Ammon's horn (tissue), 1 donor: ENCODE measurements at regions not wholly inside any gene's neighbourhood (a gene's known extent, or its start where the extent isn't known, plus 50 kb on each side); places are given as distances from the start of the nearest gene placed in this dataset.
"Not testable (repeated sequence)": the region's sequence is repeated elsewhere in the genome, so short reads cannot be mapped to it uniquely, and the experiment has no call there.

ENCODE experiments used
- DNase-seq: peaks from one replicate; pipeline ENCODE4 v3.0.0-alpha.2; 2016; ENCODE audit warnings: low spot score

GRCh38 chr13:111501596-111502535, 181.4 kb downstream of the TEX29 start:
- not testable (repeated sequence) for DNase-seq

- DNase-seq, result no peak
Observed at GRCh38 chr13:111502957-111503356, 182.5 kb downstream of the TEX29 start.

- DNase-seq, result no peak
Observed at GRCh38 chr13:111503376-111503775, 182.9 kb downstream of the TEX29 start.

- peak; percentile 69 for DNase-seq
Observed at GRCh38 chr13:111503905-111504695, 183.7 kb downstream of the TEX29 start.

GRCh38 chr13:111505175-111505777, 184.8 kb downstream of the TEX29 start:
- no peak for DNase-seq

- no peak for DNase-seq
Observed at GRCh38 chr13:111506125-111506524, 185.7 kb downstream of the TEX29 start.

DNA sequence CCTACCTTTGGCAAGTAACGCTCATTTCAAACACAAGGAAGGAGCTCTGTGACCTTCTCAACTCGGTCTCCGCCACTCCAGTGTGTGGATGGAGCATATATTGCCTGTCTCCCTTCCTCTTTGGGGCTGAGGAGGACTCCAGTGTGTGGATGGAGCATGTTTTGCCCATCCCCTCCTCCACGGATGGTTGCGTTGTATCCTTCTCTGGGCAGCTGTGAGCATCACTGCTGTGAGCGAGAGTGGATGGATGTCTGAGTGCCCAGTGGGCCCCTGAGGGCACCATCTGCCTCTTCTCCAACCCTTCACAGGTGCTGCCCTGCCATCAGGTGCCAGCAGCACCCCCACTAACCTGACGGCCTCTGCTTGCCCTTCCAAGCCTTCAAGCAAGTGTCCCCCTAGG, 186.2 kb downstream of the TEX29 start:
- DNase-seq, result no peak

DNA sequence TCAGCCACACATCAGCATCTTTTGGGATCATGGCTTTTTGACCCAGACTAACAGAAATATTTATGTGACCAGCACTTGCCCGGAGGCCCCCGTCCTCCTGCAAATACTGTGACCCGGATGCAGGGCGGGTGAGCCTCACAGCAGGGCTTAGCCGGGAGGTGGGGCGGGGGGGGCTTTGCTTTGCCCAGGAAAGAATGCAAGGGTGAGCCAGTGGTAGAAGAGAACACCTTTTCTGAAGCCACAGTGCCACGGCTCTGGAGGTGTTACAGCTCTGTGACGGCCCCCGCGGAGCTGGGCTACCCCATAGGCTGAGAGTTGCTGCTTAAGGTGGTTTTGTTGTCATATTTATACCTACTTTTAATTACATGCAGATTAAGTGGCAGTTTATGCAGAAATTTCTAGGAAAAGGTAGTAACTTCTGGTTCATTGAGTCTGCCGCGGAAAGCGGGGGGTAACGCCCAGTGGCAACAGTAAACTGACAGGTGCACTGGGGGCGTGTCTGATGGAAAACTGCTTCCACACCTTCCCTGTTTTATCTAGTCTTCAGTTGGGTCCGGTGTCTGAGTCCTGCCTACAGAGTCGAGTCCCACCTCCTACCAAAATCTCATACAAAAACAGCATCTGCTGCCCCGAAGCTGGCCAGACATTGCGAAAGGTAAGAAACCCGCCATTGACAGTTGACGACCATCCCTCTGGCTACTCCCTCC, 187.9 kb downstream of the TEX29 start:
- no peak for DNase-seq

- DNase-seq, result no peak
Observed at GRCh38 chr13:111508902-111509509, 188.6 kb downstream of the TEX29 start.

GRCh38 chr13:111510502-111511218, 190.2 kb downstream of the TEX29 start:
- no peak for DNase-seq

DNA sequence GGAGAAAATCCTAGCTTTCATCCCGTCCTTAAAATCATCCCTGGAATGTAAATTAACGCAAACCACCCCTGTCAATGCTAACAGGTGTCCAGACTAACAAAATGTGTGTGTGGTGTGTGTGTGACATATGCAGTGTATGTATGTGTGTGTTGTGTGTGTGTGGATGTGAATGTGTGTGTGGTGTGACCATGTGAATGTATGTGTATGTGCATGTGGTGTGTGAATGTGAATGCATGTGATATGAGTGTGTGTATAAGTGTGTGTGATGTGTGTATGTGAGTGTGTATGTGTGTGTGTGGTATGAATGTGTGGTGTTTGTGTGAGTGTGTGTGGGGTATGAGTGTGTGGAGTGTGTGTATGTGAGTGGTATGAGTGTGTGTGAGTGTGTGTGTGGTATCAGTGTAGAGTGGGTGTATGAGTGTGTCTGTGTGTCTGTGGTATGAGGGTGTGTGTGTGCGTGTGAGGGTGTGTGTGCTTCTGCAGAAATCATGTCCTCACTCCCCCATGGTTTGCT, 190.8 kb downstream of the TEX29 start:
- DNase-seq, result no peak

GRCh38 chr13:111511805-111512504, 191.5 kb downstream of the TEX29 start:
- no peak for DNase-seq

DNA sequence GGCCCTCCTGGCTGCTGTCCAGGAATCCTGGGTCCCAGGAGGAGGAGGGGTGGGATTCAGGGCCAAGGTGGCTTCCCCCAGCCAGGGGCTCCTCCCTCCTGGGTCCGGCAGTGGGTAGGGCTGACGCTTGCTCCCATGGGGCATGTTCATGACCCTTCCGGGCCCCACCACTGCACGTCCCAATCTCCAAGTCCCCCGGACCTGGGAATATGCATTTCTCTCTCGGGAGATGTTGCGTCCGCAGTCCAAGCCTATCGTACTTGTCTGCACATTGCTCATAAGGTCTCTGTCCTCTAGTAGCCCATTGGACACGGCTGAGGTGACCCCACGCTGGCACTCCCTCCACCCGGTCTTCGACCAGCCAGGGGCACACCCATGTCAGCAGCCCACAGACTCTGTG, 192.3 kb downstream of the TEX29 start:
- no peak for DNase-seq

DNA sequence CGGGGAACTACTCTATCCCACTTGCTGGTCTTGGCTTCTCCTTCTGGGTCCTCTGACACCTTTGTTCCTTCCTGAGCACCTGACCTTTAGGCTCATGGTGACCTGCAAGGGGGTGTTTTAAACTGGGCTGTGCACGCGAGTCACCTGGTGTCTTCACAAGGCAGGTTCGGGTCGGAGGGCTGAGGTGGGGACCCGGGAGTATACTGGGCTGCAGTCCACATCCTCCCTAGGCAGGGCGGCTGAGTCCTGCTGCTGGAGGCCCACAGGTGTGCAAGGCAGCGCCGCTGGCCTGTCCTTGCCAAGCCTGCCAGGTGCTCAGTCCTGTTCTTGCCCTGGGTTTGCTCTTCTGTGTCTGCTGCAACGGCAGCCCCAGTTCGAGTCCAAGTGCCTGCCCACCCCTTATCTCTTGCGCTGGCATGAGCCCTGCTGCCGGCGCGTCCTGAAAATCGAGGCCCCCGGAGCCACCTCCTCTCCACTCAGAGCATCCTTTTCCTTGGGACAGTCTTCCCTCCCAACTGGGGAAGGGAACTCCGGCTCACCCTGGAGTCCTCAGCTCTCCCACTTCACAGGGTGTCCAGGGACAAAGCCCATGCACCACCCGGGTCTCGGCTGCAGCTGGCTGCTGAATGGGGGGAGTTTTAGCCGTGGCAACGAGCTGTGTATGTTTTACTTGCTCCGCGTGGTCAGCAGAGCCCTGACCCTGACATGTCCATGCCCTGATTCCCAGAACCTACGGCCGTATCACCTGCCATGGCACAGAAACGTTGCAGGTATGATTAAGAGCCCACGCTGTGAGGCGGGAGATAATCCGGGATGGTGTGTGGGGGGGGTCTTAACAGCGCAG, 193.5 kb downstream of the TEX29 start:
- DNase-seq, result no peak

- DNase-seq, result no peak
Observed at GRCh38 chr13:111514610-111515306, 194.3 kb downstream of the TEX29 start.

DNA sequence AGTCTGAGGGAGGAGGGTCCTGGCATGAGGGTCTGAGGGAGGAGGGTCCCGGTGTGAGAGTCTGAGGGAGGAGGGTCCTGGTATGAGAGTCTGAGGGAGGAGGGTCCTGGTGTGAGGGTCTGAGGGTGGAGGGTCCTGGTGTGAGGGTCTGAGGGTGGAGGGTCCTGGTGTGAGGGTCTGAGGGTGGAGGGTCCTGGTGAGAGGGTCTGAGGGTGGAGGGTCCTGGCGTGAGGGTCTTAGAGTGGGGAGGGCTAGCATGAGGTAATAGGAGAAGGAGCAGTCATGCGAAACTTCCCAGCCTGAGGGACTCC, 194.8 kb downstream of the TEX29 start:
- no peak for DNase-seq

DNA sequence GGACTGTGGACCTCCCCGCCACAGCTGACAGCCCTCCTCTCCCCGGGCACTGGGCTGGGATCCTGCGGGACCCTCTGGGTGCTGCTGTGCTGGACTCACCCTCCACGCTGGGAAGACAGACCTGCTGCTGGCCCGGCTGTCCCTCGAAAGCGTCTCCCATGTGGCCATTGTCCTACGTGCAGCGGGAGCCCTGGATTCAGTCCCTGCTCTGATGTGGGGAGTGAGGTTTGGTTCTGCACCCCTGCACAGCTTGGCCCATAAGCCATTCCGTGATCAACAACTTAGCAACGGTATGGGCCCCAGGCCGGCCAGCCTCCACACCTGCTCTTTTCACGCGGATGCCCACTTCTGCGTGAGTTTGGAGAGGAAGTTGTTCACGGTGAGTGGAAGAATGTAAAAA, 195.2 kb downstream of the TEX29 start:
- DNase-seq, result no peak
